ENCODE measurements at regions not wholly inside any gene's neighbourhood (a gene's known extent, or its start where the extent isn't known, plus 50 kb on each side); places are given as distances from the start of the nearest gene placed in this dataset.

DNA sequence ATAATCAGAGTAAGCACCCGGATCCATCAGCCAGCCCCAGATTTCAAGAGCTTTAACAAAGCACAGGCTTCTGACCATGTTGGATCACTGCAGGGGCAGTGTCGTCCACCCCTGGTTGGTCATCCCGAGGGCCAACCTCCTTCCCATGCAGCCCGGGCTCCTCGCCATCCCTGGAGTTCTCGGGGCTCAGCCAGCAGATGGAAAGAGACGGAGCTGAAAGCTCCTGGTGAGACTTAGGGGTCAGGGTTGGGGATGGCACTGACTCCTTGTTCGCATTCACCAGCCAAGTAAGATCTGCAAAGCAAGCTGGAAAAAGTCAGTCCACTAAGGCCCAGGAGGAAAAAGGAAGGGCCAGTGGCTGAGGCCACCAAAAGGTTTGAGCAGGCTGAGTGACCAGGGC, 888.9 kb downstream of the BRD1 start:
- TF ChIP-seq GATA3 (IDR thresholded peaks at IDR 0.05; ENCODE audit: low read depth, low read length) (no peak), GATA2 (IDR thresholded peaks at IDR 0.05; ENCODE audit: low read depth, low read length) (no peak)
